ENCODE measurements at regions not wholly inside any gene's neighbourhood (a gene's known extent, or its start where the extent isn't known, plus 50 kb on each side); places are given as distances from the start of the nearest gene placed in this dataset.
"Not testable (repeated sequence)": the region's sequence is repeated elsewhere in the genome, so short reads cannot be mapped to it uniquely, and the experiment has no call there.

GRCh38 chr11:103798446-103798845 is 238.0 kb upstream of the DDI1 start:
- DNase-seq (ENCODE audit: low read depth in 4 of 4, low spot score in 1 of 4): no peak

DNA sequence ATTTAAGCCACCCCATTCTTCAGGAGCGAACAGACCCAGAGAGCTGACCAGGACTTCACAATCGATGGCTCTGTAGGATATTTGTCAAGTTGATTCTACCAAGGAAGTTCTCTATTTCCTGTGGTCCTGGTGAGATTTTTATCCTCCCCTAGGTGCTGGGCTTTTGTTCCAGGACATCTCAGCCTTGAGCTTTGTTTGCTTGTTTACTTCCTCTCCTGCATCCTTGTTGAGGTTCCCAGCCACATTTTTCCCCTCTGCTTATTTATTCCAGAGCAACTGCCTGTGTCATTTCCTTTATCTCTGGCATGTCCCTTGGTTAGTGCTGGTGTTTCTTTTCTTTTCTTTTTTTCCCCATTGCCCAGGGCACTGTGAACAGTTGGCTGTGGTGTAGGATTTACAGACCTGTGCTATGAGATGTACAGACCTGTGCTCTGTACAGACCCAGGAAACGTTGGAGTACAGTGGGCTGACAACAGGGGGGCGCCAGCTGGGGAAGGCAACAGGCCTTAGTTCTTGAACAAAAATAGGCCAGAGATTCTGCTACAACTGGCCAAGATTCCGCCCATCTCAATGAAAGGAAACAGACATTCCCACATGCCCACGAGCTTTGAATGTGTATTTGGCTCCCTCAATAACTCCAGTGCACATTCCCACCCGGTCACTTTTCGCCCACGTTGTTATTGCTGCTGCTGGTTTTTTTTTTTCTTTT is 235.9 kb upstream of the DDI1 start:
- DNase-seq (ENCODE audit: low read depth in 4 of 4, low spot score in 1 of 4): no peak

- DNase-seq (ENCODE audit: low read depth in 4 of 4, low spot score in 1 of 4): no peak
These were observed 233.4 kb upstream of the DDI1 start for GRCh38 chr11:103803062-103803461.

DNA sequence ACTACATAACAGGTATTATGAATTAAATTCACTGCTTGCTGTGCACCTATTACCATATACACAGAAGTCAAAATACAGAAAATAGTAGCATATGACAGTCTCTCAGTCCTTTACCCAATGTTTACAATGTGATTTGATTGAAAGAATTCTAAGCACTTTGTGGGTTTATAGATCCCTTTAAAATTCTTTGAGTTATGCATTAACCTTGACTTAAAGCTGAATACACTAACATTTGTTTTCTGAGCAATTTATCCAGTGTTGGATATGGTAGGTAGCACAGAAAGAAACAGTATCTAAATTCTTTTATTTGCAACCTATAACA is 230.8 kb upstream of the DDI1 start:
- no peak for DNase-seq (ENCODE audit: low read depth in 4 of 4, low spot score in 1 of 4)

DNA sequence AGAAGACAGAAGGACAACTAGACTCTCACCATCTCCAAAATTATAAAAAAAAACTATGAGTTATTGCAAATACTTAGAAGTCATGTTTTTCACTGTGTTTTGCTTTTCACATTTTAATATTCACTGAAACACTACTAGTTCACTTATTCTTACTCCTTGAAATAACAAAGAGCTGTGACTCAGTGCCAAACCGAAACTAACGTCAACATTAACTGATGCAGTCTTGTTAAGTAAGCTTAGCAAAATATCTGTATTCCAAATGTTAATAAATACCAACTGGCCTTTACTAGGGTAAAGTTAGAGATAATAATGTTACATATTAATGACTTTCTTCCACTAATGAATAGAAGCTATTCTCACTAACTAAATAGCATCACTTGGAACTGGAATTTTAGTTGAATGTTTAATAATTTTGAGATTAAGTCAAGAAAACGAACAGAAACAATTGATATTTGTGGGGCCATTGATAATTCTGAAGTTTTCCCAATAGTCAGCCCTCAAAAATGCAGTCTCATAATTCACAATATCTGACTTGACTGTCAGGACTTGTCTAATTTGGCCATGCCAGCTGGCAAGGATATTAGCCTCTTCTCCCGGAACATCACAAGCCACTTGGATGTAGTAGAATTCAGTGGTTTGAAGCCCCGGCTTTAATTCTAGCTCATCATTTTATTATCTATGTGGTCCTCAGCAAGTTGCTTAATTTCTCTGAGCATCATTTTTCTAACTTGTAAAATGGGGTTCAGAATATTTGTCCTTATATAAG is 230.1 kb upstream of the DDI1 start:
- DNase-seq (ENCODE audit: low read depth in 4 of 4, low spot score in 1 of 4): no peak

DNA sequence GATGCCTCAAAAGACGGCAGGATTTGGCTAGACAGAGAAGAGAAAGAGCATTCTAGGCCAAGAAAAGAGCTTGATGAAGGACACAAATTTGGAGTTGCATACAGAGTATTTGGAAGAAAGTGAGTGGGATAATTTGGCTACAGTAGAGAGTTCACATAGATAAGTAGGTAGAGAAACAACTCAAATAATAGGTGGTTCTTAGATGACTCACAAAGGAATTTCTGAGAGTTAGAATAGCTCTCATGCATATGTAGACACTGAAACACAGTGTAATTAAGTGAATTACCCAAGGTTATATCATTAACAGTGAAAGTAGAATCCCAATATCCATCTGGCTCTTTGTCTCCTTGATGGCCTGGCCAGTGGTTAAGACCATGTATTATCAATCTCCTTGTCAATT is 228.6 kb upstream of the DDI1 start:
- no peak for DNase-seq (ENCODE audit: low read depth in 4 of 4, low spot score in 1 of 4)

GRCh38 chr11:103808252-103808651 is 228.2 kb upstream of the DDI1 start:
- DNase-seq (ENCODE audit: low read depth in 4 of 4, low spot score in 1 of 4): no peak

DNA sequence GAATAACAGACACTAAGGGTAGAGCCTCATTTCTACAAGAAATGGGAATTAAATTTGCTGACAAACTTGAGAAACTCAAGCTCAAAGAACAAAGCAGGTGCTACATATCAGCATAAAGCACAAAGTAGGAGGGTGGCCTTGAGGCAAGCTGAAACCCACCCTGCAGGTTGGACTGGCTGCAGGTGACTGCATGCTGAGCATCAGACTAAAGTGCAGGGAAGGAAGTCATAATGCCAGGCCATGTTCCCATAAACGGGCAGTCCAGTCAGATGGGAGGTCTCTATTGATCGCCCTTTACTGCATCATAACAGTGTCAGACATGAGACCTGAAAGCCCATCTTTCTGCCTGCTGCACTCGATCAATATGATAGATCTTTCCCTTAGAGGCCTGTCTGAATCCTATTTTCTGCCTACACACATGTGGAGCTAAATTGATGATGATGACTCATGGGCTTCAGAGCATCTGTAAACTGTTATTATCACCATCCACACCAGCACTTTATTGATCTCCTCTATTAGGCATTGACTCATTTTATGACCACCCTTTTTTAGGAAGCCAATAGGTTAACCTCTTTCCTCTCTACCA is 224.5 kb upstream of the DDI1 start:
- no peak for DNase-seq (ENCODE audit: low read depth in 4 of 4, low spot score in 1 of 4)

GRCh38 chr11:103812680-103813079 is 223.8 kb upstream of the DDI1 start:
- DNase-seq (ENCODE audit: low read depth in 4 of 4, low spot score in 1 of 4): no peak

- DNase-seq (ENCODE audit: low read depth in 4 of 4, low spot score in 1 of 4): not testable (repeated sequence)
These were observed 216.1 kb upstream of the DDI1 start for GRCh38 chr11:103820345-103820744.

GRCh38 chr11:103824116-103824515 is 212.3 kb upstream of the DDI1 start:
- no peak for DNase-seq (ENCODE audit: low read depth in 4 of 4, low spot score in 1 of 4)

DNA sequence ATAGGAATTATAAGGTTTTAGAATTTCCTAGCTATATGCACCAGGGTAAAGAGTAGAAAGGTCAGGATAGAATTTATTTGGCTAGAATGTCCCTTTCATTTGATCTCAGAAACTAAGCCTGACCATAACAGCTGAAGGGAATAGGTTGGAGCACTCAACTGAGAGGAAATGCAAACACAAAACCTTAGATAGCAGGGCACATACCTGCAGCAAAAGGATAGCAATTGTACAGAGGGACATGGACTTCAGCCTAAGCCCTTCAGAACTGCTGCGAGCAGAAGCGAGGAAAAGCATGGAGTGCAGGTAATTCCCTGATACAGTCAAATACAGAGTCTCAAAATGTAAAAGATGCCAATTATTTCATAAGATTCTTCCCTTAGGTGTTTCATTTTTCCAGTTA is 211.0 kb upstream of the DDI1 start:
- no peak for DNase-seq (ENCODE audit: low read depth in 4 of 4, low spot score in 1 of 4)

DNA sequence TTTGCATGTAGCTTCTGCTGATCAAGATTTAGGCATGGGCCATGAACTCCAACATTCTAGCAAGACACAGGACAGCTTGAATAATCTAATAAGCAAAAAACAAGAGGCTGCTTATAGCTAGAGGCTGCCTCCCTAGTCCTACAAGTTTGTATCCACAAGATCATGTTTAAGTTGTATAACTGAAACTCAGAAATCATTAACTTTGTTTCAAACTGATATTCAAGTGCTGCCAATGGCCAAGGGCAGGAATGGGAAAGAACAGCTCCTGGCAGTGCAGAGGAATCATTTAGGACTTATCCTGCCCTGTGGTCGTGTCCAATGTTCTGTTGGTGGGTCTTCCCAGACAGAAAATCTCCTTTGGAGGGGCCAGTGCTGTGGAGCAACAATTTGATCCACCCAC is 209.6 kb upstream of the DDI1 start:
- no peak for DNase-seq (ENCODE audit: low read depth in 4 of 4, low spot score in 1 of 4)

DNA sequence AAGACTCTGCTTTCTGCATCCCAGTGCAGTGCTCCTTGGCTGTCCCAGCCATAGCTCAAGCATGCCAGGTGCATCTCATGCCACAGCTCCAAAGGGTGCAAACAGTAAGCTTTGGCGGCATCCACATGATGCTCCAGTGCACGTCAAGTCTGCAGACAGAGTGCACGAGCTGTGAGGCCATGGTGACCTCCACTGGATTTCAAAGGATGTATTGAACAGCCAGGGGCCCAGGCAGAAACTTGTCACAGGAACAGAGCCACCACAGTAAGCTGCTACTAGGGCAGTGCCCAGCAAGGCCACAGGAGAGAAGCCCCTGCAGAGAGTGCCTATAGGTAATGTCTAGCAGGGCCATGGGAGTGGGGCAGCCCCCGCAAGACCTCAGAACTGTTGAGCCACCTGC is 206.8 kb upstream of the DDI1 start:
- no peak for DNase-seq (ENCODE audit: low read depth in 4 of 4, low spot score in 1 of 4)

DNA sequence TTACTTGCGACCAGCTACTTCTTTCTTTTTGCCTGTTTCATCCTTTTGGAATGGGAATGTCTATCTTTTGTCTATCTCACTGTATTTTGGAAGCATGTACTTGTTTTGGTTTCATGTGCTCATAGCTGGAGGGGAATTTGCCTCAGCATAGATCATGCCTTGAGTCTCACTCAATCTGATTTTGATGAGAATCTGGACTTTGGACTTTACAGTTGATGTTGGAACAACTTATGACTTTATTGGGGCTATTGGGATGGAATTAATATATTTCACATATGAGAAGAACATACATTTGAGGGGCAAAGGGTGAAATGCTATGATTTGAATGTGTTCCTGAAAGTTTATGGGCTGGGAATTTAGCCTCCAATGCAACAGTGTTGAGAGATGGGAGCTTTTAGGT is 206.2 kb upstream of the DDI1 start:
- no peak for DNase-seq (ENCODE audit: low read depth in 4 of 4, low spot score in 1 of 4)

GRCh38 chr11:103832762-103833161 is 203.7 kb upstream of the DDI1 start:
- no peak for DNase-seq (ENCODE audit: low read depth in 4 of 4, low spot score in 1 of 4)

DNA sequence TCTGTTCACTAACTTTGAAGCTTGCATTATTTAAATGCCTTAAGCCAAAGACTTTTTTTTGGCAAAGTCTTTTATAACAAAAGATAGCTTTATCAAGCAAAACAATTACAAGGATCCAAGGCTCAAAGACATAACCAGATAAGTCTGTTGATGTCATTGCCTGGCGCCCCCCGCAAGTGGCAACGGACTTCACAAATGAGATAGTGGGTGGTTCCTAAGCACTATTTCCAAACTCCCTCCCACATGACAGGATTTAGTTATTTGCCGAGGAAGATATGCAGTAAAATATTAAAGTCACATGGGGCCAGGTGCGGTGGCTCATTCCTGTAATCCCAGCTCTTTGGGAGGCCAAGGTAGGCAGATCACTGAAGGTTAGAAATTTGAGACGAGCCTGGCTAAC is 194.2 kb upstream of the DDI1 start:
- no peak for DNase-seq (ENCODE audit: low read depth in 4 of 4, low spot score in 1 of 4)

DNA sequence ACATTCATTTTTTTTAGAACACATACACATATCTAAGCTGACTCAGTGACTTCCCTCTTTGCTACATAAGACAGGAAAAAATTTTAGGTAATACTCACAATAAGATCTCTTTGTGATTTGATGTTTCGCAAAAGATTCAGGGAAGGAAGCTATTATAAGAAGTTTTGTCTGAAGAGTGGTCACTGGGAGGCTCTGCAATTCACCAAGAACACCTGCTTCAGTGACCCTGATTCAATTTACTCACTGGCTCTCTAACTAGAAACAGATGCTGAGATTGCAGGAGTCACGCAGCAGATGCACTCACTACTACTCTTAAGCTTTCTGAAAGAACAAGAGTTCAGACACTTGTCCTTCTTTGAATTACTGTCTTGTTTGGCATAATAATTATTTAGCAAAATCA is 193.6 kb upstream of the DDI1 start:
- DNase-seq (ENCODE audit: low read depth in 4 of 4, low spot score in 1 of 4): no peak

- DNase-seq (ENCODE audit: low read depth in 4 of 4, low spot score in 1 of 4): no peak
These were observed 191.9 kb upstream of the DDI1 start for GRCh38 chr11:103844327-103845215.

DNA sequence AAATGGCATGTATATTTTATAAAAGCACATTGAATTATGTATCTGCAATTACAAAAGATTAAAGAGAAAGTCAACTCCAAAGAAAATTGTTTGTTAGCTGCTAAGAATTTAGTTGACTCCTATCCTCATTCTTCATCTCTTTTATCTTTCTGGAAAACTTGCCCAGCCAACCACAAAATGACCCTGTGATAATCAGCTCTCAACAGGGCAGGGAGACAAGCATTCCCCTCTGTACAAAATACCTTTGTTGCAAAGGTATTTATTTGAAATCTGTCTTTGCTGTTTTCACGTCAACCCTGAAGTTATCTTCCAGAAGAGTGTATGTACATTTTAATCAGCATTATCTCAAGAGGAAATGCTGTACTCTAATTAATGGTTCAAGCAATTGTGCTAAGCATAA is 191.1 kb upstream of the DDI1 start:
- DNase-seq (ENCODE audit: low read depth in 4 of 4, low spot score in 1 of 4): no peak

GRCh38 chr11:103848686-103849085 is 187.8 kb upstream of the DDI1 start:
- DNase-seq (ENCODE audit: low read depth in 4 of 4, low spot score in 1 of 4): no peak

- no peak for DNase-seq (ENCODE audit: low read depth in 4 of 4, low spot score in 1 of 4)
These were observed 187.1 kb upstream of the DDI1 start for GRCh38 chr11:103849366-103849765.

Data from stimulated activated CD4-positive, alpha-beta T cell treated with anti-CD3 and anti-CD28 coated beads, Interleukin-1b, Interleukin-23, amount 100 ng/mL, for 24 hours (primary cell).